ENCODE measurements at regions not wholly inside any gene's neighbourhood (a gene's known extent, or its start where the extent isn't known, plus 50 kb on each side); places are given as distances from the start of the nearest gene placed in this dataset.

DNA sequence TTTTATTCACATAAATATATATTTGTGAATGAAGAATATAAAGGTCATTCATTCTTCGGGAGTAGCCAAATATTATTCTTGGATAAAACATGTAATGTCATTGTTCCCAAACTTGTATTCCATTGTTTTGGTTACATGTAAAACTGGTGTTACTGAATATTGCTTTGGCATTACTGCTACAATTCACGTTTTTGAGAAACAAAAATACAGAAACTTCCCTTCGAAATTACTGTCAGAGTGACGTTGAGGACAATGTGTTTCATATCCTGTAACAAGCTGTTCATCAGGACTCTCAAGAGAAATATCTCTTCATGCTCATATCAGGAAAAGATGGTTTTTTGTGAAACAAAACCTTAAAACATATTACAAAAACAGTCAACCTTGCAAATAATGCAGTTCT, 258.9 kb upstream of the DDX53 start:
- DNase-seq (ENCODE audit: low read depth): no peak
- TF ChIP-seq, protein P1, sequence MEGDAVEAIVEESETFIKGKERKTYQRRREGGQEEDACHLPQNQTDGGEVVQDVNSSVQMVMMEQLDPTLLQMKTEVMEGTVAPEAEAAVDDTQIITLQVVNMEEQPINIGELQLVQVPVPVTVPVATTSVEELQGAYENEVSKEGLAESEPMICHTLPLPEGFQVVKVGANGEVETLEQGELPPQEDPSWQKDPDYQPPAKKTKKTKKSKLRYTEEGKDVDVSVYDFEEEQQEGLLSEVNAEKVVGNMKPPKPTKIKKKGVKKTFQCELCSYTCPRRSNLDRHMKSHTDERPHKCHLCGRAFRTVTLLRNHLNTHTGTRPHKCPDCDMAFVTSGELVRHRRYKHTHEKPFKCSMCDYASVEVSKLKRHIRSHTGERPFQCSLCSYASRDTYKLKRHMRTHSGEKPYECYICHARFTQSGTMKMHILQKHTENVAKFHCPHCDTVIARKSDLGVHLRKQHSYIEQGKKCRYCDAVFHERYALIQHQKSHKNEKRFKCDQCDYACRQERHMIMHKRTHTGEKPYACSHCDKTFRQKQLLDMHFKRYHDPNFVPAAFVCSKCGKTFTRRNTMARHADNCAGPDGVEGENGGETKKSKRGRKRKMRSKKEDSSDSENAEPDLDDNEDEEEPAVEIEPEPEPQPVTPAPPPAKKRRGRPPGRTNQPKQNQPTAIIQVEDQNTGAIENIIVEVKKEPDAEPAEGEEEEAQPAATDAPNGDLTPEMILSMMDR (conservative IDR thresholded peaks at IDR 0.05; ENCODE audit: low read depth, low read length): no peak
- H3K4me3 ChIP-seq (ENCODE audit: low read depth, low read length): no peak overlapping the region

DNA sequence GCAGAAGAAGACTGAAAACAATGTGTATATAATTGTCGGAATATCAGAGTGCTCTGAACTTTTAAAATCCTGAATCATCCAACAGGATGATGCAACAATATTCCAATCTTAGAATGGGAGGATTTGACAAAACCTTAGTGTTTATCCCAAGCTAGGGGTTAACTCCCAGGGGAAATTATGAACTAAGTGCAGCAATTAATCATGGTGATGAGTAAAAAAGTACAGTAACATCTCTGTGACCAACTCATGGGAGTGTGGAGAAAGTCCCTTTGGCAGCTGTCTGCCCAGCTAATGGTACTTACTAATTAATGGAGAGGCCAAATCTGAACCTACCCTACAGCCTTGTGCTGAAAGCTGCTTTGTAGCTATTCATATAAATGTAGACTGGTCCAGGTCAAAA, 257.6 kb upstream of the DDX53 start:
- DNase-seq (ENCODE audit: low read depth): no peak
- H3K4me3 ChIP-seq (ENCODE audit: low read depth, low read length): no peak overlapping the region
- TF ChIP-seq, protein P1 (conservative IDR thresholded peaks at IDR 0.05; ENCODE audit: low read depth, low read length): no peak

DNA sequence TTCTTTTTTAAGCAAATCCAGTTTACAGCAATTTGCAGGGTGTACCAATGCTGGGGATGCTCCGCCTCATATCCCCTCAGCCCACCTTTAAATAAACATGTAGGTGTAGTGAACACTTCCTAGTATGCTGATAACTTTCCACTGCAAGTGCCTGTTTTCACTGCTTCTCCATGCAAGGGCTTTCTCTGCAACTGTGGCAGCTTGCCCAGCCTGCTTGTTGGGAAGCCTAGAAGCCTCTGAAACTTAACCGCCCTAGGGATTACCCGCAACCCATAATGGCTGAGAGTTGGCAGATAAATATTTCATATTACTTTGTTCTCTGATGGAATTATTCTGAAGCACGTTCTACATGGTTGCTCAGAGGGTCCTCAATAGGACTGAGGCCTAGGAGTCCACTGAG, 253.7 kb upstream of the DDX53 start:
- no peak for DNase-seq (ENCODE audit: low read depth)
- H3K4me3 ChIP-seq (ENCODE audit: low read depth, low read length): no peak overlapping the region
- TF ChIP-seq, protein P1 (conservative IDR thresholded peaks at IDR 0.05; ENCODE audit: low read depth, low read length): no peak

DNA sequence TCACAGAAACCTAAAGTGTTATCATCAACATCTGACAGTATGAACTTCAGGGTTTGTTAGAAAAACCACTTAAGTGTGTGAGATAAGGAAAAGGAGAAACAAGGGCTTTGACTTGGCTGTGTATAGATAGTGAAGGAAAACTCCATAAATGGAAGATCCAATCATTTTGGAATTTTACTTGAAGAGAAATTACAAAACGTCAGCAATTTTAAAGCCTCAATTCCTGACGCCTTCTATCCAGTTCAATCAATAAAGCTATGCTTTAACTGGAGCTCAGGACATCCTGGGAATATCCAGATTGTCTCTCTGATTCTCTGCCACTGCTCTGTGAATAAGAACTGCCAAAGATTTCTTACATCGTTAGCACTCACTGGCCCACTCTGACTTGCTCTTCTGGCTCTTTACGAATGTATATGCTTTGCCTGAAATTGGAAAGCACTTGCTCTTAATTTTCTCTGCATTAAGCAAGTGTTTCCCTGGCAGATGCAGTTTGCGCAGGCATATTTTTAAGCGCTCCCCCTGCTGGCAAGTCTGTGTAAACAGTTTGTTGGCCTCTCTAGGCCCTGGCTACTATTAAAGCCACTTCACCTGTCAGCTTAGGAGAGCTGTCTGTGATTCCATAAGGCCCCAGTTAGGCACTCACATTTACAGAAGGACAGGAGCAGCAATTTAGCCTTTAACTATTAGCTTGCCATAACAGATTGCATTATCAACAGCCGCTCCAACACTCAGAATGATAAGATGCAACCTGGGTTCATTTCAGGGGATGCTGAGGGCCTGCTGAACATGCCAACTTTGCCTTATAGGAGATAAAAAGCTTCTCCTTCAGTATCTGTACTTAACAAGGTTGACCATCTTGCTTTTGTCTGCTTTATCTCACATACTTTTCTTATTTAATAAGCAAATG, 251.4 kb upstream of the DDX53 start:
- DNase-seq (ENCODE audit: low read depth): no peak
- no peak overlapping the region for H3K4me3 ChIP-seq (ENCODE audit: low read depth, low read length)
- TF ChIP-seq, protein P1 (conservative IDR thresholded peaks at IDR 0.05; ENCODE audit: low read depth, low read length): peak; percentile 69

DNA sequence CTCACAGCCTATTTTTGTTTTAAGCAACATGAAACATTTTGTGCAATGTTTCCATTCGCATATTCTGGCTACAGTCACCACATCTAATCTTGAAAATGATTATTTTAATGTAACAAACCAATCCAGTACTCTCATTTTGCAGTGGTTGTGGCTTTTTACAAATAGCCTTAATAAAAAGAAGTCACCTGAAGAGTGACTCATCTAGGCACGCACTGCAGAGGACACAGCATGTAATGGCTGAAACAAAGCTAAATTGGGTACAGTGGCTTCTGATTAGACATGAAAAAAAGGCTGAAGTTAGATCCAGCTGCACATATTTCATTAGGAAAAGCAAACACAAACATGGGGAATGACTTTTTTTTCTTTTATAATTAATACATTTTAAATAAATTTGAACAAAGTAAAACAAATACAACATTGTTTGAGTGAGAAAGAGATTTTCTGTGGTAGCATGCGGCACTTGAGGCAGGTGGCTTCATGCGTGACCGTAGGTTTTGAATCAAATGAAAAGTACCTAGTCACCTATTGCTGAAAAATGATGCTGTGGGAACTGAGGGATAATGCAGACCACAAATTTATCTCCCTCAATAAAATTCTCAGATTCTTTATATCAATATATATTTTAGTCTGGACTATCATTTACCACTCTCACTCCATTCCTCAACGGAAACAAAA, 240.8 kb upstream of the DDX53 start:
- TF ChIP-seq, protein P1 (conservative IDR thresholded peaks at IDR 0.05; ENCODE audit: low read depth, low read length): no peak
- H3K4me3 ChIP-seq (ENCODE audit: low read depth, low read length): no peak overlapping the region
- no peak for DNase-seq (ENCODE audit: low read depth)

DNA sequence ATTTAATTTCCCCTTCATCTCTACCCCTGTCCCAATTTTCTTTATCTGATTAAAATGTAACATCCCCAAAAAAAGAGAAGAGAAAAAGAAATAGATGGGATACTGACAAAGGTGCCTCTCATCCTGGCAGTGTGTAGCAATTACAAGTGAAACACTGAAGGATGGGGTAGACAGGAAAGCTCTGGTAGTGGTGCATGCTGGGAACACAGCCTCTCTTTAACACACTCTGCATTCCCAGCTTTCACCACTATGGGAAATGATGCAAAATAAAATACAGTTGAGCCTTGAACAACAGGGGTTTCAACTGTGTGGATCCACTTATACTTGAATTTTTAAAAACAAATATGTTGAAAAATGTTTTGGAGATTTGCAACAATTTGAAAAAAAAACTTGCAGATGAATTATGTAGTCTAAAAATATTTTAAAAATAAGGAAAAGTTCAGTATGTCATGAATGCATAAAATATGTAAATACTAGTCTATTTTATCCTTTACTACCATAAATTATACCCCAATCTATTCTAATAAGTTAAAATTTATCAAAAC, 239.2 kb upstream of the DDX53 start:
- TF ChIP-seq, protein P1 (conservative IDR thresholded peaks at IDR 0.05; ENCODE audit: low read depth, low read length): no peak
- no peak overlapping the region for H3K4me3 ChIP-seq (ENCODE audit: low read depth, low read length)
- no peak for DNase-seq (ENCODE audit: low read depth)

Data from epithelial cell of proximal tubule (primary cell).